Keratinocyte (primary cell): ENCODE measurements at regions not wholly inside any gene's neighbourhood (a gene's known extent, or its start where the extent isn't known, plus 50 kb on each side); places are given as distances from the start of the nearest gene placed in this dataset.

Source experiments
- CTCF ChIP-seq, 3 experiments: IDR thresholded peaks in 1 of 3; conservative IDR thresholded peaks in 1 of 3; optimal IDR thresholded peaks in 1 of 3; 2 replicates in 2 of 3; 3 replicates in 1 of 3; pipeline versions ENCODE3 to v1.5.1; 2011; ENCODE audit warnings: low read length in 3 of 3, mild to moderate bottlenecking in 3 of 3, moderate library complexity in 2 of 3, control low read depth in 1 of 3, inconsistent platforms in 1 of 3; ENCODE audit not compliant: insufficient read depth in 2 of 3; ENCODE audit errors: extremely low read depth in 1 of 3
- EZH2 ChIP-seq: IDR thresholded peaks from one replicate; pipeline ENCODE4 v1.6.1; 2012; ENCODE audit warnings: inconsistent platforms, mild to moderate bottlenecking, low read length, moderate library complexity

GRCh38 chr4:122082661-122083060 is 69.5 kb upstream of the BLTP1 start:
- TF ChIP-seq EZH2 (no peak), CTCF (optimal IDR thresholded peaks at IDR 0.05 in 1 of 3, IDR thresholded peaks at IDR 0.05 in 1 of 3, conservative IDR thresholded peaks at IDR 0.05 in 1 of 3; ENCODE audit: extremely low read depth in 1 of 3, insufficient read depth in 2 of 3, low read length in 3 of 3) (no peak)
